ENCODE measurements at regions not wholly inside any gene's neighbourhood (a gene's known extent, or its start where the extent isn't known, plus 50 kb on each side); places are given as distances from the start of the nearest gene placed in this dataset.

- Histone ChIP-seq H3K36me3 (ENCODE audit: control insufficient read depth, insufficient read depth, low read length) (no peaks in the 10 kb centered on the region), H3K9me3 (ENCODE audit: control insufficient read depth, low read length) (no peaks in the 10 kb centered on the region), H3K27ac (ENCODE audit: low read depth, low read length) (no peak overlapping the region), H3K9ac (ENCODE audit: extremely low read depth, low read length, poor library complexity, severe bottlenecking) (no peak overlapping the region), H3K4me1 (ENCODE audit: control insufficient read depth, insufficient read depth, low read length) (peaks cover 5% of the 10 kb centered on the region), H3K4me3 (ENCODE audit: low read length) (no peak overlapping the region), H3K27me3 (ENCODE audit: control insufficient read depth, insufficient read depth, low read length, poor library complexity, severe bottlenecking) (peaks cover 59% of the 10 kb centered on the region)
- H3K27me3 Mint-ChIP-seq (ENCODE audit: insufficient read depth) = peaks cover 84% of the 10 kb centered on the region
- 79 to 92% methylated on average over 4 to 13 of the region's 13 CpGs for WGBS, 2 experiments (ENCODE audit: insufficient coverage in 1 of 2, insufficient read length in 1 of 2)
- no peak for DNase-seq
- TF ChIP-seq CTCF (conservative IDR thresholded peaks at IDR 0.05) = no peak
- H3K36me3 Mint-ChIP-seq (ENCODE audit: low read depth) = no peaks in the 10 kb centered on the region
- H3K9me3 Mint-ChIP-seq = no peaks in the 10 kb centered on the region
- H3K27ac Mint-ChIP-seq = no peak overlapping the region
- no peak overlapping the region for H3K4me3 Mint-ChIP-seq
- peaks cover 17% of the 10 kb centered on the region for H3K4me1 Mint-ChIP-seq
Observed at GRCh38 chr6:6886171-6886885, 221.4 kb upstream of the RREB1 start.

GRCh38 chr6:6886886-6887285 is 220.9 kb upstream of the RREB1 start:
- Mint-ChIP-seq H3K36me3 (ENCODE audit: low read depth) (no peaks in the 10 kb centered on the region), H3K27ac (no peak overlapping the region), H3K4me1 (peaks cover 17% of the 10 kb centered on the region), H3K27me3 (ENCODE audit: insufficient read depth) (peaks cover 83% of the 10 kb centered on the region), H3K9me3 (no peaks in the 10 kb centered on the region), H3K4me3 (no peak overlapping the region)
- Histone ChIP-seq H3K4me3 (ENCODE audit: low read length) (no peak overlapping the region), H3K9ac (ENCODE audit: extremely low read depth, low read length, poor library complexity, severe bottlenecking) (no peak overlapping the region), H3K27me3 (ENCODE audit: control insufficient read depth, insufficient read depth, low read length, poor library complexity, severe bottlenecking) (peaks cover 57% of the 10 kb centered on the region), H3K27ac (ENCODE audit: low read depth, low read length) (no peak overlapping the region), H3K4me1 (ENCODE audit: control insufficient read depth, insufficient read depth, low read length) (peaks cover 7% of the 10 kb centered on the region), H3K9me3 (ENCODE audit: control insufficient read depth, low read length) (no peaks in the 10 kb centered on the region), H3K36me3 (ENCODE audit: control insufficient read depth, insufficient read depth, low read length) (no peaks in the 10 kb centered on the region)
- no peak for DNase-seq
- 95 to 100% methylated on average over 8 to 9 of the region's 9 CpGs for WGBS, 2 experiments (ENCODE audit: insufficient coverage in 1 of 2, insufficient read length in 1 of 2)
- TF ChIP-seq CTCF (conservative IDR thresholded peaks at IDR 0.05) = no peak

GRCh38 chr6:6889601-6890000 is 218.2 kb upstream of the RREB1 start:
- H3K4me1 Mint-ChIP-seq = peaks cover 20% of the 10 kb centered on the region
- H3K4me1 ChIP-seq (ENCODE audit: control insufficient read depth, insufficient read depth, low read length) = peaks cover 10% of the 10 kb centered on the region
- H3K27me3 ChIP-seq (ENCODE audit: control insufficient read depth, insufficient read depth, low read length, poor library complexity, severe bottlenecking) = peaks cover 46% of the 10 kb centered on the region

More at GRCh38 chr6:6889601-6890000, 218.2 kb upstream of the RREB1 start:
- Mint-ChIP-seq H3K4me3 (no peak overlapping the region), H3K36me3 (ENCODE audit: low read depth) (no peaks in the 10 kb centered on the region), H3K9me3 (no peaks in the 10 kb centered on the region), H3K27ac (no peak overlapping the region), H3K27me3 (ENCODE audit: insufficient read depth) (peaks cover 80% of the 10 kb centered on the region)
- Histone ChIP-seq H3K4me3 (ENCODE audit: low read length) (no peak overlapping the region), H3K9me3 (ENCODE audit: control insufficient read depth, low read length) (no peaks in the 10 kb centered on the region), H3K27ac (ENCODE audit: low read depth, low read length) (no peak overlapping the region), H3K9ac (ENCODE audit: extremely low read depth, low read length, poor library complexity, severe bottlenecking) (no peak overlapping the region), H3K36me3 (ENCODE audit: control insufficient read depth, insufficient read depth, low read length) (no peaks in the 10 kb centered on the region)
- 88 to 90% methylated on average over 4 of the region's 4 CpGs for WGBS, 2 experiments (ENCODE audit: insufficient coverage in 1 of 2, insufficient read length in 1 of 2)
- no peak for TF ChIP-seq CTCF (conservative IDR thresholded peaks at IDR 0.05)
- no peak for DNase-seq
